Stomach (tissue), 4 donors: ENCODE measurements at regions not wholly inside any gene's neighbourhood (a gene's known extent, or its start where the extent isn't known, plus 50 kb on each side); places are given as distances from the start of the nearest gene placed in this dataset.

Experiments
- POLR2A ChIP-seq, 4 donors: fragments of 450-650 bp; IDR thresholded peaks; one replicate each; pipeline ENCODE4 v1.6.1; 2016; ENCODE audit warnings: antibody characterized with exemption in 4 of 4, control low read depth in 2 of 4, mild to moderate bottlenecking in 1 of 4, moderate library complexity in 1 of 4
- POLR2AphosphoS5 ChIP-seq, 3 donors: sonication (generic); formaldehyde crosslinking; IDR thresholded peaks; one replicate each; pipeline ENCODE4 v1.6.1; 2016; ENCODE audit warnings: antibody characterized with exemption in 3 of 3
- TF ChIP-seq, protein P1 (sequence below), 7 experiments: fragments of 450-650 bp in 4 of 7; fragments of 200-600 bp in 3 of 7; sonication (generic) in 3 of 7; IDR thresholded peaks; one replicate each; pipeline ENCODE4 v1.5.1; 2016 to 2019; ENCODE audit warnings: antibody characterized with exemption in 7 of 7, control low read depth in 2 of 7, mild to moderate bottlenecking in 1 of 7

DNA sequence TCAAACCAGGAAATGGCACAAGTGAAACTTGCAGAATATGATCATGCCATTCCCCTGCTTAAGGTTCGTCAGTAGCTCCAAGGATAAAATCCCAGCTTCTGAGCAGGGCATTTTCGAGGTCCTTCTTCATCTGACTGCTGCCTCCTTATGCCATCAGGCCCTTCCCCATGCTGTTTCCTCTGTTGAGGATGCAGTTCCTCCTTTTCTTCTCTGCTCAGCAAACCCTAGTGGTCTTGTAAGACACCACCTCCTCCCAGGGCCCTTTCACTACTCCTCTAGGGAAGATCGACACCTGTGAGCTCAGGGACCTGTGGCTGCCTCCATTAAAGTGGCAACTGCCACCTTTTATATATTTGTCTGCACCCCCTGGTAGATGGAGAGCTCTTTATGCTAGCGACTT, 62.1 kb upstream of the JUN start:
- TF ChIP-seq, protein P1, sequence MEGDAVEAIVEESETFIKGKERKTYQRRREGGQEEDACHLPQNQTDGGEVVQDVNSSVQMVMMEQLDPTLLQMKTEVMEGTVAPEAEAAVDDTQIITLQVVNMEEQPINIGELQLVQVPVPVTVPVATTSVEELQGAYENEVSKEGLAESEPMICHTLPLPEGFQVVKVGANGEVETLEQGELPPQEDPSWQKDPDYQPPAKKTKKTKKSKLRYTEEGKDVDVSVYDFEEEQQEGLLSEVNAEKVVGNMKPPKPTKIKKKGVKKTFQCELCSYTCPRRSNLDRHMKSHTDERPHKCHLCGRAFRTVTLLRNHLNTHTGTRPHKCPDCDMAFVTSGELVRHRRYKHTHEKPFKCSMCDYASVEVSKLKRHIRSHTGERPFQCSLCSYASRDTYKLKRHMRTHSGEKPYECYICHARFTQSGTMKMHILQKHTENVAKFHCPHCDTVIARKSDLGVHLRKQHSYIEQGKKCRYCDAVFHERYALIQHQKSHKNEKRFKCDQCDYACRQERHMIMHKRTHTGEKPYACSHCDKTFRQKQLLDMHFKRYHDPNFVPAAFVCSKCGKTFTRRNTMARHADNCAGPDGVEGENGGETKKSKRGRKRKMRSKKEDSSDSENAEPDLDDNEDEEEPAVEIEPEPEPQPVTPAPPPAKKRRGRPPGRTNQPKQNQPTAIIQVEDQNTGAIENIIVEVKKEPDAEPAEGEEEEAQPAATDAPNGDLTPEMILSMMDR (IDR thresholded peaks at IDR 0.05) = no peak
- TF ChIP-seq POLR2A (IDR thresholded peaks at IDR 0.05) (no peak), POLR2AphosphoS5 (IDR thresholded peaks at IDR 0.05) (no peak)
